GM23338 (cell line): ENCODE measurements at regions not wholly inside any gene's neighbourhood (a gene's known extent, or its start where the extent isn't known, plus 50 kb on each side); places are given as distances from the start of the nearest gene placed in this dataset.

Source experiments
- ATAC-seq: fragments of 200-7000 bp; cut with Tn5 transposase; 3 replicates; pipeline ENCODE4 v1.9.1; 2020
- DNase-seq: peaks from one replicate; pipeline ENCODE4 v3.0.0-alpha.2; 2015; ENCODE audit warnings: low spot score
- H2AFZ ChIP-seq: fragments of 200-600 bp; sonication (generic); 2 replicates; pipeline ENCODE4 v1.8.0; 2016; ENCODE audit warnings: antibody characterized with exemption, mild to moderate bottlenecking, moderate library complexity
- H3F3A ChIP-seq: fragments of 200-600 bp; sonication (generic); replicated peaks from 2 replicates; pipeline ENCODE4 v1.8.0; 2017; ENCODE audit warnings: antibody characterized with exemption, mixed run types, low read depth
- H3K27ac ChIP-seq: fragments of 200-600 bp; sonication (generic); 2 replicates; pipeline ENCODE4 v1.6.1; 2016; ENCODE audit warnings: low read depth
- H3K27me3 ChIP-seq: fragments of 200-600 bp; sonication (generic); 2 replicates; pipeline ENCODE4 v1.8.0; 2016; ENCODE audit warnings: mild to moderate bottlenecking, mixed run types, moderate library complexity; ENCODE audit not compliant: insufficient read depth
- H3K36me3 ChIP-seq: fragments of 200-600 bp; sonication (generic); 2 replicates; pipeline ENCODE4 v1.8.0; 2016; ENCODE audit warnings: mild to moderate bottlenecking; ENCODE audit not compliant: insufficient read depth
- H3K4me1 ChIP-seq: fragments of 200-600 bp; sonication (generic); 2 replicates; pipeline ENCODE4 v1.8.0; 2016; ENCODE audit warnings: mild to moderate bottlenecking, moderate library complexity; ENCODE audit not compliant: insufficient read depth
- H3K4me2 ChIP-seq: fragments of 200-600 bp; sonication (generic); 2 replicates; pipeline ENCODE4 v1.7.1; 2017; ENCODE audit warnings: mixed run types
- H3K4me3 ChIP-seq: fragments of 200-600 bp; sonication (generic); 2 replicates; pipeline ENCODE4 v1.6.1; 2016; ENCODE audit warnings: mixed run types
- H3K79me2 ChIP-seq: fragments of 200-600 bp; sonication (generic); replicated peaks from 2 replicates; pipeline ENCODE4 v1.8.0; 2017; ENCODE audit warnings: mild to moderate bottlenecking; ENCODE audit not compliant: insufficient read depth
- H3K9me2 ChIP-seq: fragments of 200-600 bp; sonication (generic); 2 replicates; pipeline ENCODE4 v1.8.0; 2017; ENCODE audit not compliant: insufficient read depth
- H4K20me1 ChIP-seq: fragments of 200-600 bp; sonication (generic); replicated peaks from 2 replicates; pipeline ENCODE4 v1.8.0; 2017; ENCODE audit warnings: mild to moderate bottlenecking; ENCODE audit not compliant: insufficient read depth
- H3K27ac Mint-ChIP-seq: 2 replicates; pipeline ENCODE4 v1.8.0; 2020; ENCODE audit warnings: inconsistent platforms, mild to moderate bottlenecking, moderate library complexity, mixed read lengths
- H3K27me3 Mint-ChIP-seq: 3 replicates; pipeline ENCODE4 v1.8.0; 2022; ENCODE audit warnings: low read depth, mild to moderate bottlenecking, moderate library complexity, mixed read lengths, inconsistent platforms; ENCODE audit not compliant: insufficient read depth, poor library complexity
- H3K36me3 Mint-ChIP-seq: 3 replicates; pipeline ENCODE4 v1.8.0; 2021; ENCODE audit warnings: low read depth, mild to moderate bottlenecking, inconsistent platforms, moderate library complexity, mixed read lengths
- H3K4me1 Mint-ChIP-seq: 3 replicates; pipeline ENCODE4 v1.8.0; 2020; ENCODE audit warnings: mild to moderate bottlenecking, inconsistent platforms, mixed read lengths
- H3K4me3 Mint-ChIP-seq: 3 replicates; pipeline ENCODE4 v1.8.0; 2021; ENCODE audit warnings: moderate library complexity, mild to moderate bottlenecking, inconsistent platforms, mixed read lengths
- H3K9me3 Mint-ChIP-seq: 3 replicates; pipeline ENCODE4 v1.8.0; 2020; ENCODE audit warnings: moderate library complexity, mild to moderate bottlenecking, inconsistent platforms, mixed read lengths
- CREB1 ChIP-seq: fragments of 250-450 bp; sonication (Bioruptor Pico); IDR thresholded peaks from 2 replicates; pipeline ENCODE4 v1.5.0; 2020; ENCODE audit warnings: low read depth, mild to moderate bottlenecking, moderate library complexity
- CTCF ChIP-seq, 2 experiments: fragments of 200-600 bp in 1 of 2; sonication (generic) in 1 of 2; conservative IDR thresholded peaks; 2 replicates each; pipeline versions ENCODE4 v1.5.1 to v1.6.1; 2016 to 2017; ENCODE audit warnings: antibody characterized with exemption in 2 of 2, low read depth in 2 of 2, mild to moderate bottlenecking in 2 of 2, moderate library complexity in 1 of 2
- EZH2 ChIP-seq: fragments of 200-600 bp; sonication (generic); IDR thresholded peaks from one replicate; pipeline ENCODE4 v1.8.0; 2017; ENCODE audit warnings: antibody characterized with exemption, mild to moderate bottlenecking, low read depth; ENCODE audit not compliant: unreplicated experiment
- EZH2phosphoT487 ChIP-seq: fragments of 200-600 bp; sonication (generic); IDR thresholded peaks from one replicate; pipeline ENCODE4 v1.8.1; 2018; ENCODE audit warnings: antibody characterized with exemption; ENCODE audit not compliant: unreplicated experiment
- JUNB ChIP-seq: IDR thresholded peaks from one replicate; pipeline ENCODE4 v1.6.1; 2016; ENCODE audit warnings: antibody characterized with exemption; ENCODE audit not compliant: unreplicated experiment
- REST ChIP-seq: IDR thresholded peaks from one replicate; pipeline ENCODE4 v1.6.1; 2018; ENCODE audit warnings: antibody characterized with exemption; ENCODE audit not compliant: unreplicated experiment
- STAT1 ChIP-seq: IDR thresholded peaks from one replicate; pipeline ENCODE4 v1.6.1; 2016; ENCODE audit warnings: antibody characterized with exemption; ENCODE audit not compliant: unreplicated experiment
- ZNF114 ChIP-seq: fragments of 250-450 bp; sonication (Bioruptor Pico); IDR thresholded peaks from 2 replicates; pipeline ENCODE4 v1.5.0; 2020; ENCODE audit warnings: mild to moderate bottlenecking, moderate library complexity
- ZNF331 ChIP-seq: fragments of 250-450 bp; sonication (Bioruptor Pico); IDR thresholded peaks from 2 replicates; pipeline ENCODE4 v1.5.0; 2020; ENCODE audit warnings: low read depth, mild to moderate bottlenecking, moderate library complexity
- ZNF462 ChIP-seq: fragments of 250-450 bp; sonication (Bioruptor Pico); IDR thresholded peaks from 2 replicates; pipeline ENCODE4 v1.5.0; 2020; ENCODE audit warnings: mild to moderate bottlenecking, moderate library complexity
- TF ChIP-seq, protein P1 (sequence below): IDR thresholded peaks from 2 replicates; pipeline ENCODE4 v1.6.1; 2016; ENCODE audit warnings: antibody characterized with exemption

DNA sequence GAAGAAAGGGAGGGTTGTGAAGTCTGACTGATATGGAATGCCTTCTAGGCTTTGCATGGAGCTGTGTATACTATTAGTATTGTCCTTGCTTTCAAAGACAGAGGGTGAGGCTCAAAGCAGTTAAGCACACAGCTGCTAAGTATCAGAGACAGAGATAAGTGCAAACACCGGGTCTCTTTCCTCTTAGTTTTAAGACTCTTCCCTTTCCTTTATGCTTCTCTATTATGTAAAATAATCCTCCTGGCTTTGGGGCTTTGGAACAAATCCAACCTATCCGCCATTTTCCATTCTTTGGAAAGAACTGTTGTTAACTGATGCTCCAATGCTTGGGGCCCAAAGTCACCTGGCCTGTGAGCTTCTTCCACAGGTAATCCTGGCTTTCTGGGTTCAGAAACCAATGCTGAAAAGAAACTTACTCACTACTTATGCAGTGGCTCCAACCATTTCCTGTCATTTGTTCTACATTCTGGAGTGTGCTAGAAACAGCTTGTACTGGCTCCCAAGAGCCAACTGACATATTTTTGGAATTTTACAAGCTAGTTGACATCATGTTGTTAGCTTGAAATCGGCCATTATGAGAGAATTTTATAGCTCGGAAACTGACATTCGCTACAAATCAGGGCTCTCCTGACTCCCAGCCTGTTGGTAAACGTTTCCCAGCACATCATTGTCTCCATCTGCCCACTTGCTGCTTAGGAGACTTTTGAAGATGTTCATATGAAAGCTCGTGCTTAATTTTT is 67.5 kb downstream of the DNTTIP2 start:
- Histone ChIP-seq H3F3A (no peaks in the 10 kb centered on the region), H3K4me1 (peaks cover 35% of the 10 kb centered on the region), H3K79me2 (no peaks in the 10 kb centered on the region), H3K9me2 (peaks cover 6% of the 10 kb centered on the region; the same call in 1 of the 2 replicates), H3K27me3 (no peaks in the 10 kb centered on the region), H3K27ac (no peak overlapping the region), H3K4me2 (no peak overlapping the region), H4K20me1 (no peaks in the 10 kb centered on the region), H3K4me3 (no peak overlapping the region), H2AFZ (no peak overlapping the region), H3K36me3 (no peaks in the 10 kb centered on the region)
- no peak for ATAC-seq
- H3K27ac Mint-ChIP-seq: no peak overlapping the region
- peaks cover 32% of the 10 kb centered on the region for H3K4me1 Mint-ChIP-seq
- TF ChIP-seq ZNF462: no peak
- no peak for TF ChIP-seq ZNF331 (CRISPR knock-in tag)
- TF ChIP-seq CTCF (conservative IDR thresholded peaks at IDR 0.05; ENCODE audit: low read depth in 2 of 2): no peak
- no peak for TF ChIP-seq CREB1 (CRISPR knock-in tag)
- no peak for TF ChIP-seq JUNB
- no peak for TF ChIP-seq REST
- no peak for TF ChIP-seq EZH2phosphoT487
- no peak for TF ChIP-seq ZNF114 (CRISPR knock-in tag)
- TF ChIP-seq EZH2: no peak
- TF ChIP-seq, protein P1, sequence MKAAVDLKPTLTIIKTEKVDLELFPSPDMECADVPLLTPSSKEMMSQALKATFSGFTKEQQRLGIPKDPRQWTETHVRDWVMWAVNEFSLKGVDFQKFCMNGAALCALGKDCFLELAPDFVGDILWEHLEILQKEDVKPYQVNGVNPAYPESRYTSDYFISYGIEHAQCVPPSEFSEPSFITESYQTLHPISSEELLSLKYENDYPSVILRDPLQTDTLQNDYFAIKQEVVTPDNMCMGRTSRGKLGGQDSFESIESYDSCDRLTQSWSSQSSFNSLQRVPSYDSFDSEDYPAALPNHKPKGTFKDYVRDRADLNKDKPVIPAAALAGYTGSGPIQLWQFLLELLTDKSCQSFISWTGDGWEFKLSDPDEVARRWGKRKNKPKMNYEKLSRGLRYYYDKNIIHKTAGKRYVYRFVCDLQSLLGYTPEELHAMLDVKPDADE: no peak
- TF ChIP-seq STAT1: no peak
- H3K27me3 Mint-ChIP-seq: peaks cover 7% of the 10 kb centered on the region
- no peak overlapping the region for H3K4me3 Mint-ChIP-seq
- peaks cover 11% of the 10 kb centered on the region for H3K36me3 Mint-ChIP-seq
- no peak for DNase-seq
- H3K9me3 Mint-ChIP-seq: peaks cover 15% of the 10 kb centered on the region
